ENCODE measurements at regions not wholly inside any gene's neighbourhood (a gene's known extent, or its start where the extent isn't known, plus 50 kb on each side); places are given as distances from the start of the nearest gene placed in this dataset.

GRCh38 chr3:5305684-5305989, 118.1 kb downstream of the EDEM1 start:
- intact Hi-C loops (cut with DNase I) = no loop called here

GRCh38 chr3:5309171-5309570, 121.7 kb downstream of the EDEM1 start:
- WGBS, 2 donors = 86 to 88% methylated on average over 4 of the region's 4 CpGs
- Histone ChIP-seq H3K4me1 (no peaks in the 10 kb centered on the region), H3K36me3 (no peaks in the 10 kb centered on the region), H3K27ac (no peak overlapping the region), H3K27me3 (no peaks in the 10 kb centered on the region), H3K4me3 (replicated peaks in 1 of 3) (no peak overlapping the region), H3K9me3 (no peaks in the 10 kb centered on the region)
- TF ChIP-seq CTCF (IDR thresholded peaks at IDR 0.05) (no peak), POLR2A (IDR thresholded peaks at IDR 0.05) (no peak)
- no peak for DNase-seq
- intact Hi-C loops (cut with DNase I) = no loop called here

More at GRCh38 chr3:5305684-5305989, 118.1 kb downstream of the EDEM1 start:
- WGBS, 2 donors = 80% methylated on average over 3 of the region's 3 CpGs
- Histone ChIP-seq H3K27me3 (no peaks in the 10 kb centered on the region), H3K27ac (no peak overlapping the region), H3K9me3 (no peaks in the 10 kb centered on the region), H3K4me3 (replicated peaks in 1 of 3) (no peak overlapping the region), H3K36me3 (no peaks in the 10 kb centered on the region), H3K4me1 (no peaks in the 10 kb centered on the region)
- no peak for TF ChIP-seq POLR2A (IDR thresholded peaks at IDR 0.05)
- no peak for TF ChIP-seq CTCF (IDR thresholded peaks at IDR 0.05)
- no peak for DNase-seq

DNA sequence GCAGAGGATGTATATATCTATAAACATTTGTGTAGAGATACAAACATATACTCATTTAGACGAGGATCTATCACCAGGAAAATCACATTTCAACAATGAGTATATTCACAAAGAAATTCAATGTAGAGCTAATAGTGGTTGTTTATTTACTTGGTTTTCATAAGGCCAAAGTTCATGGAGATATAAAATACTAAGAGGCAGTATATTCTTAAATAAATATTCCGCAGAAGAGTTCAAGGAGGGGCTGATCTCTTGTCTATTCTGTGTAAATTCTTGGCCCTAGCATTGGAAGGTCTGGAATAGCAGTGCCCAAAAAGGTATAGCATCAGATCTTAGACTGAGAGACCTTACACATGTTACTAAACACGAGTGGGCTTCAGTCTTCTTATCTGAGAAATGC, 122.1 kb downstream of the EDEM1 start:
- intact Hi-C loops (cut with DNase I) = no loop called here

DNA sequence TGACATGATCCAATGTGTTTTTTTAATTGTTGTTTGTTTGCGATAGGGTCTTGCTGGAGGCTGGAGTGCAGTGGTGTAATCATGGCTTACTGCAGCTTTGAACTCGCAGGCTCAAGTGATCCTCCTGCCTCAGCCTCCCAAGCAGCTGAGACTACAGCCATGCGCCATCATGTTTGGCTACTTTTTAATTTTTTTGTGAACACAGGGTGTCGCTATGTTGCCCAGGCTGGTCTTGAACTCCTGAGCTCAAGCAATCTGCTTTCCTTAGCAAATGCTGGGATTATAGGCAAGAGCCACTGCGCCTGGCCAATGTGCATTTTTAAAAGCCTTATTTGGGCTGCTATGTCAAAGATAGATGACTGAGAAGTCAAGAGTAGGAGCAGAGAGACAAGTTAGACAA, 123.0 kb downstream of the EDEM1 start:
- intact Hi-C loops (cut with DNase I) = no loop called here
- Histone ChIP-seq H3K9me3 (no peaks in the 10 kb centered on the region), H3K36me3 (no peaks in the 10 kb centered on the region), H3K4me3 (replicated peaks in 1 of 3) (no peak overlapping the region), H3K4me1 (no peaks in the 10 kb centered on the region), H3K27ac (no peak overlapping the region), H3K27me3 (no peaks in the 10 kb centered on the region)
- DNase-seq = no peak
- 88 to 93% methylated on average over 5 of the region's 5 CpGs for WGBS, 2 donors
- TF ChIP-seq POLR2A (IDR thresholded peaks at IDR 0.05) = no peak
- TF ChIP-seq CTCF (IDR thresholded peaks at IDR 0.05) = no peak

More for the DNA sequence above, 122.1 kb downstream of the EDEM1 start:
- Histone ChIP-seq H3K4me3 (replicated peaks in 1 of 3) (no peak overlapping the region), H3K27me3 (no peaks in the 10 kb centered on the region), H3K27ac (no peak overlapping the region), H3K4me1 (no peaks in the 10 kb centered on the region), H3K9me3 (no peaks in the 10 kb centered on the region), H3K36me3 (no peaks in the 10 kb centered on the region)
- no peak for DNase-seq
- 76 to 81% methylated on average over 3 of the region's 3 CpGs for WGBS, 2 donors
- no peak for TF ChIP-seq CTCF (IDR thresholded peaks at IDR 0.05)
- no peak for TF ChIP-seq POLR2A (IDR thresholded peaks at IDR 0.05)

DNA sequence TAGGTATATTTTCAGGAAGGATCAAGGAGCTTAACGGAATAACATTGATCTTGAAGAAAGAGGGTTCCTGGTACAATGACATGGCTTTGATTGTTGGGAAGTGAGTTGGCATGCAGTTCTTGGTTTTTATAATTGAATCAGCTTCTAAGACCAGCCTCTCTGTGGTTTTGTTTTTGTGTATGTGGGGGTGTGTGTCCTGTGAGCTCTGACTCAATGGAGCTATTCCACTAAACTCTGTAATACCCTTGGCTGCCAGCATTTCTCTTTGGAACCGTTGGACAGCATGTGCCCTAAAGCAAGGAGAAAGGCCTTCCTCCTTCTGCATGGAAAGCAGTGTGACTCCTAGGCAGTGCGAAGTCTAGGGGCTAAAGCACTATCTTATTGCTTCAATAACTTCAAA, 124.8 kb downstream of the EDEM1 start:
- intact Hi-C loops (cut with DNase I) = no loop called here
- Histone ChIP-seq H3K4me1 (no peaks in the 10 kb centered on the region), H3K27ac (no peak overlapping the region), H3K36me3 (no peaks in the 10 kb centered on the region), H3K27me3 (no peaks in the 10 kb centered on the region), H3K4me3 (replicated peaks in 1 of 3) (no peak overlapping the region), H3K9me3 (no peaks in the 10 kb centered on the region)
- WGBS, 2 donors = 82 to 87% methylated on average over 3 of the region's 3 CpGs
- DNase-seq = no peak
- no peak for TF ChIP-seq CTCF (IDR thresholded peaks at IDR 0.05)
